PC-9 (cell line): ENCODE measurements at regions not wholly inside any gene's neighbourhood (a gene's known extent, or its start where the extent isn't known, plus 50 kb on each side); places are given as distances from the start of the nearest gene placed in this dataset.

Source experiments
- EZH2 ChIP-seq: fragments of 200-600 bp; sonication (generic); IDR thresholded peaks from 2 replicates; pipeline ENCODE4 v1.8.0; 2017; ENCODE audit warnings: antibody characterized with exemption, low read depth
- TF ChIP-seq, protein P1 (sequence below): fragments of 200-600 bp; sonication (generic); conservative IDR thresholded peaks from 2 replicates; pipeline ENCODE4 v1.6.1; 2017; ENCODE audit warnings: mixed run types, antibody characterized with exemption, mild to moderate bottlenecking, moderate library complexity

DNA sequence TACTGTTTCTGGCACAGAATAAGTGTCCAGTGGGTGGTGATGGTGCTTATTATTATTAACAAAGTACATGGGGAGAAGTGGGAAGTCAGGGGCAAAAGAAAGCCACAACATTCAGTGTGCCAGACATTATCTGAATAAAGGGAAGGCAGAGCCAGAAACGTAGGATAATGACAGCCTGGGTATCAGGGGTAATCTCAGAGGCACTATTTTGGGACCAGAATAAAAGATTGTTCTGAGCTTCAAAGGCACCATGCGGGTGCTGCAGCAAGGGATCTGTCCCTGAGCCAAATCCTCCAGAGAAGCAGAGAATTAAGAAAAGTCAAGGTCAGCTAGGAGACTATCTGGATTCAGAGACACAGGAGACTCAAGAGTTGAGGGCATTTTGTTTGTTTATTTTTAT, 328.8 kb upstream of the GATB start:
- no peak for TF ChIP-seq EZH2
- TF ChIP-seq, protein P1, sequence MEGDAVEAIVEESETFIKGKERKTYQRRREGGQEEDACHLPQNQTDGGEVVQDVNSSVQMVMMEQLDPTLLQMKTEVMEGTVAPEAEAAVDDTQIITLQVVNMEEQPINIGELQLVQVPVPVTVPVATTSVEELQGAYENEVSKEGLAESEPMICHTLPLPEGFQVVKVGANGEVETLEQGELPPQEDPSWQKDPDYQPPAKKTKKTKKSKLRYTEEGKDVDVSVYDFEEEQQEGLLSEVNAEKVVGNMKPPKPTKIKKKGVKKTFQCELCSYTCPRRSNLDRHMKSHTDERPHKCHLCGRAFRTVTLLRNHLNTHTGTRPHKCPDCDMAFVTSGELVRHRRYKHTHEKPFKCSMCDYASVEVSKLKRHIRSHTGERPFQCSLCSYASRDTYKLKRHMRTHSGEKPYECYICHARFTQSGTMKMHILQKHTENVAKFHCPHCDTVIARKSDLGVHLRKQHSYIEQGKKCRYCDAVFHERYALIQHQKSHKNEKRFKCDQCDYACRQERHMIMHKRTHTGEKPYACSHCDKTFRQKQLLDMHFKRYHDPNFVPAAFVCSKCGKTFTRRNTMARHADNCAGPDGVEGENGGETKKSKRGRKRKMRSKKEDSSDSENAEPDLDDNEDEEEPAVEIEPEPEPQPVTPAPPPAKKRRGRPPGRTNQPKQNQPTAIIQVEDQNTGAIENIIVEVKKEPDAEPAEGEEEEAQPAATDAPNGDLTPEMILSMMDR: no peak
